RWPE1 (cell line): ENCODE measurements at regions not wholly inside any gene's neighbourhood (a gene's known extent, or its start where the extent isn't known, plus 50 kb on each side); places are given as distances from the start of the nearest gene placed in this dataset.

ENCODE experiments used
- CTCF ChIA-PET: fragments of 350-600 bp; sonication (Branson Sonifier 250); formaldehyde crosslinking; extraction: SDS; loops from one replicate; lab custom pipeline; 2021; lab: Yijun Ruan, JAX
- POLR2A ChIA-PET: fragments of 400-600 bp; formaldehyde crosslinking; extraction: SDS; loops from one replicate; lab custom pipeline; 2020; ENCODE audit warnings: antibody characterized with exemption; ENCODE audit not compliant: low non-redundant PET; lab: Yijun Ruan, JAX
- DNase-seq: peaks from one replicate; pipeline ENCODE4 v3.0.0; 2012; ENCODE audit warnings: low spot score
- H3K27ac ChIP-seq: fragments of 450-650 bp; 2 replicates; pipeline ENCODE4 v1.5.1; 2017
- TF ChIP-seq, protein P1 (sequence below): fragments of 450-650 bp; conservative IDR thresholded peaks from 2 replicates; pipeline ENCODE4 v1.5.1; 2017; ENCODE audit warnings: low read depth, mild to moderate bottlenecking

DNA sequence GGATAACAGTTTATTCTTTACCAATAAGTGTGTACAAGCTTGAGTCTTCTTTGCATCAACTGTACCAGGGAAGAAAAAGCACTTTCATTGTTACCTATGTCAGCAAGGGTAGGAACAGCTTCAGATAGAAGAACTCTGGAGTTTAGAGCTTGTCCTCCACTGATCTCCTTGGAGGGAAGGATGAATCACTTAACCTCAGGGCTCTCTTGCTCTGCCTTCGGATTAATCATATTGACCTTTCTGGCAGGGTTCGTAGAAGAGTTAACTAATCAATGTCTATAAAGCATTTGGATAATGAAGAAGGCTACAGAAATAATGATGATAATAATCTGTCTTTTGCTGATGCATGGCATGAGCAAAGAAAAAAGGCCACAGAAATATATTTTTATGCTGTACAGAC, 339.5 kb upstream of the TPK1 start:
- H3K27ac ChIP-seq: no peak overlapping the region
- POLR2A ChIA-PET: no interaction called here
- TF ChIP-seq, protein P1, sequence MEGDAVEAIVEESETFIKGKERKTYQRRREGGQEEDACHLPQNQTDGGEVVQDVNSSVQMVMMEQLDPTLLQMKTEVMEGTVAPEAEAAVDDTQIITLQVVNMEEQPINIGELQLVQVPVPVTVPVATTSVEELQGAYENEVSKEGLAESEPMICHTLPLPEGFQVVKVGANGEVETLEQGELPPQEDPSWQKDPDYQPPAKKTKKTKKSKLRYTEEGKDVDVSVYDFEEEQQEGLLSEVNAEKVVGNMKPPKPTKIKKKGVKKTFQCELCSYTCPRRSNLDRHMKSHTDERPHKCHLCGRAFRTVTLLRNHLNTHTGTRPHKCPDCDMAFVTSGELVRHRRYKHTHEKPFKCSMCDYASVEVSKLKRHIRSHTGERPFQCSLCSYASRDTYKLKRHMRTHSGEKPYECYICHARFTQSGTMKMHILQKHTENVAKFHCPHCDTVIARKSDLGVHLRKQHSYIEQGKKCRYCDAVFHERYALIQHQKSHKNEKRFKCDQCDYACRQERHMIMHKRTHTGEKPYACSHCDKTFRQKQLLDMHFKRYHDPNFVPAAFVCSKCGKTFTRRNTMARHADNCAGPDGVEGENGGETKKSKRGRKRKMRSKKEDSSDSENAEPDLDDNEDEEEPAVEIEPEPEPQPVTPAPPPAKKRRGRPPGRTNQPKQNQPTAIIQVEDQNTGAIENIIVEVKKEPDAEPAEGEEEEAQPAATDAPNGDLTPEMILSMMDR: no peak
- CTCF ChIA-PET: no interaction called here
- DNase-seq: no peak

DNA sequence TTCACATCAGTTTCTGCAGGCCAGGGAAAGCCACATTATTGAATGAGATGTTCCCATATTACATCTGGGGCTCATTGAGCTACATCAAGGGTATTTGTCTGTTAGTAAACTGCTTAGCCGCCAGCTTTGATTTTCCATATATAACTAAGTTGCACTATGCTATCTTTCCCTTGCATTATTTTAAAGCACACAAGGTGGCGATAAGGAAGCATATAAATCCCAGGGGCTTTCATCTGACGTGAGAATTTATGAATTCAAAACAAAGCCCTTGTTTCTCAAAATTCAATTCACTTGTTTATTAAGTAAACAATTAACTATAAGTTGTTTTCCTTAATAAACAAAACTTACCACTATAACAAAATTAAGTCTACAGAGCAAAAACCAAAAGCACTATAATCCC, 334.1 kb upstream of the TPK1 start:
- TF ChIP-seq, protein P1: peak; percentile 13; the same call in 1 of the 2 replicates
- H3K27ac ChIP-seq: no peak overlapping the region
- no peak for DNase-seq
- CTCF ChIA-PET: no interaction called here
- POLR2A ChIA-PET: no interaction called here

DNA sequence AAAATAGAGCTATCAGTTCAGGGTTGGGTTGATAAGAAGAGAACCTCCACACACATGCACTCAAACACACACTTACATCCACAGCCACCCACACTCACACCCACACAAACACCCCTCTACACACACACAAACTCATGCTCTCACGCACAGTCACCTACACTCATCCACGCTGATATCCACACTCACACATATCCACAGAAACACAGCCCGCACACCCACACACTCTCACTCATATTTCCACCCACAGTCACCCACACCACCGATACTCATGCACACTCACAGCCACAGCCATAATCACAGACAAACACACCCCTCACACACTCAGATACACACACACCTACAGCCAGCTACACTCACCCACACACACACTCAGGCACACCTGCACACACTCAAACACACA, 333.0 kb upstream of the TPK1 start:
- CTCF ChIA-PET: no interaction called here
- TF ChIP-seq, protein P1: no peak

DNA sequence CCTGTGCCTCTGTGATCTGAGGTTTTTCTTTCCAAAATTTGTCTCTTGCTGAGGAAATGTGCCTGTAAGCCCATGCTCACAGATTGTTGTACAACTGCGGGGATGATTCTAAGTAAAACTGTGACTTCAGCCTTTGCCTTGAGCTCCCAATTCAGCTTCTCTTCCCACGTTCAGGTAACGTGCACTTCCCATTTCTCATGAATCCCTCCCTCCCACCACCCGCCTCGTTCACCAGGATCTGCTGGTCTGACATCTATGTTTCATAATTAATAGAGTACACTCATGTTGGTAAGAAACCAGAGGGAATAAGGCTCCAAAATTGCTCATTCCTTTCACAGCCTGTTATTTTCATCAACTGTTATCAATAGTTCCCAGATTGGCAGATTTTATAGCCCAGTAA, 332.6 kb upstream of the TPK1 start:
- ChIA-PET CTCF (no interaction called here), POLR2A (no interaction called here)
- no peak for DNase-seq
- H3K27ac ChIP-seq: no peak overlapping the region
- TF ChIP-seq, protein P1: no peak

More for the DNA sequence above, 333.0 kb upstream of the TPK1 start:
- no peak for DNase-seq
- H3K27ac ChIP-seq: no peak overlapping the region
- POLR2A ChIA-PET: no interaction called here

DNA sequence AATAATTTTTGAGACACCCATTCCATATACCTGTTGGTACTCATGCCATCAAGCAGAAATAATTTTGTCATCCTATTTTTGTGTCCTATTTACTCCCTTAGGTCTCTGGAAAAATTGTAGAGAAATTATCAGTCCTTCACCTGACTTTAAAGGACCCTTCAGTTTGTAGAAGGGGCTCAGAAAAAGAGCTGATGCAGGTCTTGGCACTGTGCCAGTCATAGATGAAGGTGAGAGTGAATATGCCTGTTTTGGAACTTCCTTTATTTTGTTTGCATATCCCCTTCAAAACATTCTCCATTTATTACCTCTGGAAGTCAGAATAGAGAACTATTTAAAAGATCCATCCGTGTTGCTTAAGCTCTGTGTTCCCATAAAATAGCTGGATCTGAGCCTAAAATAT, 321.0 kb upstream of the TPK1 start:
- CTCF ChIA-PET: interaction anchor here (0.6 kb wide), 1 partner anchor 35 kb away, joined by 3 read pairs; no protein-coding TSS in a partner anchor

DNA sequence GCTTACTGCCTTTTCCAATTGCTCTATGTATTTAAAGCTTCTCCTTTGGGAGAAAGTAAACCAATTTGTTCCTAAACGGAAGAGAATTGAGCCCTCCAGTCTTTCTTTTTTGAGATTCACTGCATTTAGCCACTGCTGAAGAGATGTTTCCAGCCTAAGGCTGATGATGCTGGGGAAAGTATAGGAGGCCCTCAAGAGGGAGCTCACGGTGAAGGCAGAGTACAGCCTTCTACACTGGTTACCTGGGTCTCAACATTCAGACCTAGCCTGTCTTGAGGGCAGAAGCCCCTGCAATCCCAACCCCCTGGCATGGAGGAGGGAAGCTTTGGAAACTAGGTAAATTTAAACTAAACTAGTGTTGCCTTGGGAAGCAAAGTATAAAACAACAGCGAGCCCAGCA, 316.7 kb upstream of the TPK1 start:
- TF ChIP-seq, protein P1: no peak
- no peak for DNase-seq
- POLR2A ChIA-PET: no interaction called here
- no peak overlapping the region for H3K27ac ChIP-seq
- CTCF ChIA-PET: interaction anchor here (0.7 kb wide), 1 partner anchor 117 kb away, joined by 3 read pairs; no protein-coding TSS in a partner anchor

More for the DNA sequence above, 321.0 kb upstream of the TPK1 start:
- POLR2A ChIA-PET: no interaction called here
- no peak for DNase-seq
- no peak overlapping the region for H3K27ac ChIP-seq
- TF ChIP-seq, protein P1: no peak

DNA sequence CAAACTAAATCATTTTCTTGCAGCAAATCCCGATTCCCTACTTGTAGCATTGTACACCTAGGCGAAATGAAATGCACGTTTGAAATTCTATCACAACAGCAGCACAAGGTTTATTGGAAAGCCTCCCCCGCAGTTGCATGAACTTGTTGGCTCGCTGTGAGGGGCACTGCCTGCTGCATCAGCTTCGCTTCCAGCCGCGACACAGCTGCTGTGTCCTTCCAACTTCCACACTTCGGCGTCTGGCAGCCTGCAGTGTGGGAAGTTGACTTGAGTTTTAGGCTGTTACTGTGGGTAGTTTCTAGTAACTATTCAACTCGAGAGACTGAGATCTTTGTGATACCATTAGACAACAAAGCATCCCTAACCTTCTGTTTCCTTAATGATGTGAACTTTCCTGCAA, 315.8 kb upstream of the TPK1 start:
- ChIA-PET CTCF (no interaction called here), POLR2A (no interaction called here)
- no peak for DNase-seq
- TF ChIP-seq, protein P1: no peak
- H3K27ac ChIP-seq: no peak overlapping the region
